A673 (cell line): ENCODE measurements at regions not wholly inside any gene's neighbourhood (a gene's known extent, or its start where the extent isn't known, plus 50 kb on each side); places are given as distances from the start of the nearest gene placed in this dataset.
"Not testable (repeated sequence)": the region's sequence is repeated elsewhere in the genome, so short reads cannot be mapped to it uniquely, and the experiment has no call there.

Experiments
- BruUV-seq: library from RNA; stranded (reverse); fragments of 400-500 nt; replicated peaks from 2 replicates; lab custom pipeline; 2021; lab: Mats Ljungman, UMichigan
- CTCF ChIA-PET: fragments of 300-600 bp; sonication (Branson Sonifier 250); formaldehyde crosslinking; loops from one replicate; lab custom pipeline; 2022; ENCODE audit warnings: antibody characterized with exemption; lab: Charles Lee
- POLR2A ChIA-PET: fragments of 300-600 bp; sonication (Branson Sonifier 250); formaldehyde crosslinking; loops from one replicate; lab custom pipeline; 2022; ENCODE audit warnings: antibody characterized with exemption; ENCODE audit not compliant: low non-redundant PET; lab: Charles Lee
- DNase-seq: peaks from one replicate; pipeline ENCODE4 v3.0.0-alpha.2; 2015; ENCODE audit warnings: low spot score
- H3K27ac ChIP-seq: fragments of 200-600 bp; sonication (generic); 2 replicates; pipeline ENCODE4 v1.5.1; 2016; ENCODE audit warnings: mixed run types, low read depth, mild to moderate bottlenecking, mixed read lengths, antibody characterized with exemption, low read length; ENCODE audit not compliant: poor library complexity, severe bottlenecking
- H3K27me3 ChIP-seq: fragments of 200-600 bp; sonication (generic); replicated peaks from 2 replicates; pipeline ENCODE4 v1.6.1; 2017; ENCODE audit warnings: mixed run types, low read depth, mild to moderate bottlenecking, mixed read lengths, antibody characterized with exemption, low read length; ENCODE audit not compliant: insufficient read depth, poor library complexity
- H3K36me3 ChIP-seq: fragments of 200-600 bp; sonication (generic); 2 replicates; pipeline ENCODE4 v1.6.1; 2016; ENCODE audit warnings: mixed run types, mild to moderate bottlenecking, mixed read lengths, antibody characterized with exemption, low read length; ENCODE audit not compliant: insufficient read depth, poor library complexity, severe bottlenecking
- H3K4me1 ChIP-seq: fragments of 200-600 bp; sonication (generic); 2 replicates; pipeline ENCODE4 v1.6.1; 2017; ENCODE audit warnings: mixed run types, mild to moderate bottlenecking, mixed read lengths, antibody characterized with exemption, low read length; ENCODE audit not compliant: insufficient read depth, poor library complexity, severe bottlenecking
- H3K4me3 ChIP-seq: fragments of 200-600 bp; sonication (generic); 2 replicates; pipeline ENCODE4 v1.5.1; 2016; ENCODE audit warnings: low read depth, mixed run types, mild to moderate bottlenecking, mixed read lengths, low read length; ENCODE audit not compliant: poor library complexity, severe bottlenecking
- H3K9me3 ChIP-seq: fragments of 200-600 bp; sonication (generic); 2 replicates; pipeline ENCODE4 v1.6.1; 2016; ENCODE audit warnings: mixed run types, low read depth, mild to moderate bottlenecking, mixed read lengths, antibody characterized with exemption, low read length; ENCODE audit not compliant: poor library complexity, severe bottlenecking
- EZH2 ChIP-seq: fragments of 200-600 bp; sonication (generic); IDR thresholded peaks from 2 replicates; pipeline ENCODE4 v1.6.1; 2017; ENCODE audit warnings: borderline replicate concordance, low read depth, mild to moderate bottlenecking, mixed read lengths, antibody characterized with exemption, low read length; ENCODE audit not compliant: poor library complexity, severe bottlenecking
- intact Hi-C: fragments of 100-400 bp; cut with micrococcal nuclease; formaldehyde crosslinking; loops from one replicate; pipeline ENCODE4 v1.10.0; 2022; ENCODE audit not compliant: unreplicated experiment
- TF ChIP-seq, protein P1 (sequence below): fragments of 300-800, 200-600 bp; sonication (generic); conservative IDR thresholded peaks from 2 replicates; pipeline ENCODE4 v1.5.1; 2017; ENCODE audit warnings: low read depth, mild to moderate bottlenecking, antibody characterized with exemption, low read length, moderate library complexity, mixed read lengths

DNA sequence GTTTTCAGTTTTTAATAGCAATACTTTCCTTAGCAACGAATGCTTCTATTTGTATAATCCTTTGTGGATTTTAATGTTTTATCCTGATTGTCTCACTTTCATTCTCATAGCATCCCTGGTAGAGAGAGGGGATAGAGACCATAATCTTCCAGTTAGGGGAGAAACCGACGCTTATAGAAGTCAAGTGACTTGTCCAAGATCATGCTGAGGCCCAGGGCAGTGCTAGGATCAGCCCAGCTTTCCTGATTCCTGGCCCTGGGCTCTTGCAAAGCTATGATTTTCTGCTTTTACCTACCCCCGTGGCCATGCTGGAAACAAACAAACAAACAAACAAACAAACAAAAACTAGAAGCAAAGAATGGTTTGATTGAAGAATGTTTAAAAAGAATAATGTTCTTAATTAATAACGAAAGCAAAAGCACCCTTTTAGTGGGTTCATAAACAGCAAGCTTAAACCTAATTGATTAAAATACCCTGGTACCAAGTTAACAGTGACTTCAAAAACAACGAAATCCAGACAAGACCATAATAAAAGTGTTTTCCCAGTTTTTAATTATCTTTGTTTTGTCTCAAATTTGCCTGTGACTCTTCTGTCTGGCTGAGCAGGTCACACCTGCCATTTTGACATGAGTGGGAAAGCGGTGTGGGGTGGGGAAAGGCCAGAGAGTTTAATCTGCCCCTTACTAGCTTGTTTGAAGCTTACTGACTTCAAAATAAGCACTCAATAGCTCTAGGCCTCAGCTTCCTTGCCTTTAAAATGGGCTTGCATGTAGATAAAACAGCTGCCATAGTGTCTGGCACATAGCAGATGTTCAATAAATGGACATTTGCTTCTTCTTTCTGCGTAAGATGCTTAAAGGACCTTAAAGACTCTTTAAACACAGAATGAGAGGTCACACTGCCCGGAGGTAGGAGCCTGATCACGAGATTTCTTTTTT, 116.6 kb upstream of the MYCN start:
- Histone ChIP-seq H3K36me3 (no peaks in the 10 kb centered on the region), H3K4me1 (no peaks in the 10 kb centered on the region), H3K9me3 (no peaks in the 10 kb centered on the region), H3K4me3 (no peak overlapping the region), H3K27ac (no peak overlapping the region), H3K27me3 (no peaks in the 10 kb centered on the region)
- ChIA-PET CTCF (interaction anchor here (0.6 kb wide), 1 partner anchor 187 kb away, joined by 3 read pairs; no protein-coding TSS in a partner anchor), POLR2A (no interaction called here)
- no peak for DNase-seq
- TF ChIP-seq, protein P1, sequence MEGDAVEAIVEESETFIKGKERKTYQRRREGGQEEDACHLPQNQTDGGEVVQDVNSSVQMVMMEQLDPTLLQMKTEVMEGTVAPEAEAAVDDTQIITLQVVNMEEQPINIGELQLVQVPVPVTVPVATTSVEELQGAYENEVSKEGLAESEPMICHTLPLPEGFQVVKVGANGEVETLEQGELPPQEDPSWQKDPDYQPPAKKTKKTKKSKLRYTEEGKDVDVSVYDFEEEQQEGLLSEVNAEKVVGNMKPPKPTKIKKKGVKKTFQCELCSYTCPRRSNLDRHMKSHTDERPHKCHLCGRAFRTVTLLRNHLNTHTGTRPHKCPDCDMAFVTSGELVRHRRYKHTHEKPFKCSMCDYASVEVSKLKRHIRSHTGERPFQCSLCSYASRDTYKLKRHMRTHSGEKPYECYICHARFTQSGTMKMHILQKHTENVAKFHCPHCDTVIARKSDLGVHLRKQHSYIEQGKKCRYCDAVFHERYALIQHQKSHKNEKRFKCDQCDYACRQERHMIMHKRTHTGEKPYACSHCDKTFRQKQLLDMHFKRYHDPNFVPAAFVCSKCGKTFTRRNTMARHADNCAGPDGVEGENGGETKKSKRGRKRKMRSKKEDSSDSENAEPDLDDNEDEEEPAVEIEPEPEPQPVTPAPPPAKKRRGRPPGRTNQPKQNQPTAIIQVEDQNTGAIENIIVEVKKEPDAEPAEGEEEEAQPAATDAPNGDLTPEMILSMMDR: no peak
- TF ChIP-seq EZH2: no peak
- intact Hi-C loops: no loop called here
- BruUV-seq: no TSS peak

DNA sequence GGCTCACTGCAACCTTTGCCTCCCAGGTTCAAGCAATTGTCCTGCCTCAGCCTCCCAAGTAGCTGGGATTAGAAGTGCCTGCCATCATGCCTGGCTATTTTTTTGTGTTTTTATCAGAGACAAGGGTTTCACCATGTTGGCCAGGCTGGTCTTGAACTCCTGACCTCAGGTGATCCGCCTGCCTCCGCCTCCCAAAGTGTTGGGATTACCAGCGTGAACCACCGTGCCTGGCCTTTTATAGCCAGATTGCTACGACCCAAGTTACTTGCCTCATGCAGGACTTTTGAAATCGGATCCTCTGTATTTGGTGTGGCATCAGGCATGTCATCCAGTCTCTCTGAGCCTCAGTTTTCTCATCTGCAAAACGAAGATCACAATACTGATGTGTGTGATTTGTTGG, 115.9 kb upstream of the MYCN start:
- CTCF ChIA-PET, H3K4me1 ChIP-seq, H3K27me3 ChIP-seq, H3K36me3 ChIP-seq, DNase-seq, H3K27ac ChIP-seq, POLR2A ChIA-PET, H3K9me3 ChIP-seq, BruUV-seq, H3K4me3 ChIP-seq, intact Hi-C loops: not testable (repeated sequence)

DNA sequence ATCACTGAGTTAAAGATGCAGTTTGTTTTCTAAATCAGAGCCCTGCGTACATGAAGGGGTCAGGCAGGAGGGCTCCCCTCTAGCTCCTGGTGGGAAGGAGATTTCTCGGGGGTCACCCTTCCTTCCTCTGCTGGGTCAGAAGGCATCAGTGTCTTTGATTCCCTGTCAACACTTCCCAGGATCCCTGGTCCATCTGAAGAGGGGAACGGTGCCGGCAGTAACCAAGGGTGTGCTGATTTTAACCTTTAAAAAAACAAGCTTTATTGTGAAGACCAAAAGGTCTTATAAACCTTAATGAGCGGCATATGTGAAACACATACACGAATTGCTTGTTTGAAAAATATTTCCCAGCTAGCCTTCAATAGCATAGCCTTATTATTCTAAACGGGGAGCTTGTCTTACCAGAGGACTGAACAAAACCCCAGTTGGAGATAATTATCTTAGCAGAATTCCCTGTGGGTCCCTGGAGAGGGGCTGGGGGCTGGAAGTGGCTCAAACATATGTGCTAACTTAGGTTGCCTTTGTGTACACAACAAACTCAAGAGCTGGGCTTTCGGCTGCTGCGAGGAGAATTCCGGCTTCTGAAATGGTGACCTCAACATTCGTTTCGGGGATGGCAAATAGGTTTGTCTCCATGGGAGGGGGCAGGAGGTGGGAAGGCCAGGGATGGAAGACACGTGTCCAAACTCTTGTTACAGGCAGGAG, 114.9 kb upstream of the MYCN start:
- Histone ChIP-seq H3K4me1 (no peaks in the 10 kb centered on the region), H3K27me3 (no peaks in the 10 kb centered on the region), H3K27ac (no peak overlapping the region), H3K9me3 (no peaks in the 10 kb centered on the region), H3K4me3 (no peak overlapping the region), H3K36me3 (no peaks in the 10 kb centered on the region)
- no TSS peak for BruUV-seq
- TF ChIP-seq, protein P1: no peak
- no peak for TF ChIP-seq EZH2
- intact Hi-C loops: no loop called here
- POLR2A ChIA-PET: no interaction called here
- CTCF ChIA-PET: no interaction called here
- DNase-seq: no peak
